Fibroblast of villous mesenchyme (primary cell): ENCODE measurements at regions not wholly inside any gene's neighbourhood (a gene's known extent, or its start where the extent isn't known, plus 50 kb on each side); places are given as distances from the start of the nearest gene placed in this dataset.
"Not testable (repeated sequence)": the region's sequence is repeated elsewhere in the genome, so short reads cannot be mapped to it uniquely, and the experiment has no call there.

Experiments
- DNase-seq: peaks from one replicate; pipeline ENCODE4 v3.0.0-alpha.2; 2010; ENCODE audit warnings: low read depth
- H3K4me3 ChIP-seq: 2 replicates; pipeline ENCODE4 v1.5.1; 2011; ENCODE audit warnings: low read depth, mild to moderate bottlenecking, low read length
- CTCF ChIP-seq: IDR thresholded peaks from 2 replicates; pipeline ENCODE4 v1.5.1; 2012; ENCODE audit warnings: low read depth, mild to moderate bottlenecking, low read length; ENCODE audit not compliant: insufficient read depth

- TF ChIP-seq CTCF, result no peak
- no peak for DNase-seq
- H3K4me3 ChIP-seq, result no peak overlapping the region
These were observed 140.5 kb downstream of the NDFIP2 start for GRCh38 chr13:79621449-79621848.

- DNase-seq, result no peak
- no peak overlapping the region for H3K4me3 ChIP-seq
- no peak for TF ChIP-seq CTCF
These were observed 133.4 kb downstream of the NDFIP2 start for GRCh38 chr13:79614250-79614918.

GRCh38 chr13:79612604-79613003 is 131.6 kb downstream of the NDFIP2 start:
- DNase-seq, result no peak
- TF ChIP-seq CTCF, result no peak
- H3K4me3 ChIP-seq, result no peak overlapping the region

GRCh38 chr13:79607895-79608294 is 126.9 kb downstream of the NDFIP2 start:
- DNase-seq, H3K4me3 ChIP-seq: not testable (repeated sequence)
